ENCODE measurements at regions not wholly inside any gene's neighbourhood (a gene's known extent, or its start where the extent isn't known, plus 50 kb on each side); places are given as distances from the start of the nearest gene placed in this dataset.

GRCh38 chr4:23144707-23145106 lies 452.0 kb downstream of the GBA3 start:
- H3K79me2 ChIP-seq (ENCODE audit: insufficient read depth, low read length) = no peaks in the 10 kb centered on the region
- BruUV-seq (replicated peaks) = no TSS peak

GRCh38 chr4:23135792-23136645 lies 443.3 kb downstream of the GBA3 start:
- no peaks in the 10 kb centered on the region; a peak in 1 of 5 replicates for H3K27me3 ChIP-seq (ENCODE audit: control insufficient read depth in 1 of 2, insufficient read depth in 2 of 2, low read length in 2 of 2)
- ChIA-PET CTCF (ENCODE audit: low intra/inter-chr PET ratio, low total read pairs) (interaction anchor here (1.8 kb wide), 1 partner anchor 1283 kb away, joined by 8 read pairs; no protein-coding TSS in a partner anchor), POLR2A (no interaction called here)
- intact Hi-C loops (cut with micrococcal nuclease; ENCODE audit: unreplicated experiment) = loop anchor here (5.0 to 10.0 kb wide), 2 partner anchors 476 to 1279 kb away; no protein-coding TSS in a partner anchor
- H3K9me3 ChIP-seq (ENCODE audit: low read length) = no peaks in the 10 kb centered on the region
- H3K9ac ChIP-seq (ENCODE audit: insufficient read depth, low read depth, low read length) = no peak overlapping the region
- 50% methylated on average over 1 of the region's 1 CpG for WGBS (ENCODE audit: low lambda C conversion rate)
- no peaks in the 10 kb centered on the region for H3K36me3 ChIP-seq (replicated peaks in 1 of 2; ENCODE audit: control insufficient read depth in 1 of 2, insufficient read depth in 2 of 2, low read length in 2 of 2)
- BruUV-seq (replicated peaks) = no TSS peak
- no peak overlapping the region for H3K4me3 ChIP-seq (replicated peaks in 1 of 3; ENCODE audit: insufficient read depth in 1 of 3, low read depth in 2 of 3, low read length in 3 of 3)
- DNase-seq (ENCODE audit: low spot score) (peak; percentile 35), FAIRE-seq (no peak), ATAC-seq (peak; percentile 73)
- in situ Hi-C loops (cut with HindIII; ENCODE audit: extremely low pct_ligation_motif_present, low pct_unique_long_range_greater_than_20kb) = no loop called here
- H3K4me1 ChIP-seq (ENCODE audit: insufficient read depth, low read length) = no peaks in the 10 kb centered on the region
- H3K27ac ChIP-seq (ENCODE audit: extremely low read length, insufficient read depth, low read length) = no peak overlapping the region
- no peak overlapping the region for H3K4me2 ChIP-seq (ENCODE audit: low read depth, low read length)
- H2AFZ ChIP-seq (ENCODE audit: low read length) = no peak overlapping the region
- TF ChIP-seq SNRNP70 (IDR thresholded peaks at IDR 0.05; ENCODE audit: low read depth, low read length) (no peak), SMYD3 (CRISPR knock-in tag; IDR thresholded peaks at IDR 0.05) (no peak), ZNF564 (CRISPR knock-in tag; IDR thresholded peaks at IDR 0.05) (no peak), PAWR (CRISPR knock-in tag; IDR thresholded peaks at IDR 0.05; ENCODE audit: borderline replicate concordance) (no peak), STAG1 (CRISPR knock-in tag; IDR thresholded peaks at IDR 0.05) (peak; percentile 47), NKX3-1 (CRISPR knock-in tag; IDR thresholded peaks at IDR 0.05) (no peak), ZNF121 (CRISPR knock-in tag; IDR thresholded peaks at IDR 0.05) (no peak), CTCF (CRISPR knock-in tag; IDR thresholded peaks at IDR 0.05) (peak; percentile 60)
- no peaks in the 10 kb centered on the region for H4K20me1 ChIP-seq (ENCODE audit: insufficient read depth, low read length)
- no peaks in the 10 kb centered on the region for H3K79me2 ChIP-seq (ENCODE audit: insufficient read depth, low read length)

More at GRCh38 chr4:23144707-23145106, 452.0 kb downstream of the GBA3 start:
- POLR2A ChIA-PET = no interaction called here
- CTCF ChIA-PET (ENCODE audit: low intra/inter-chr PET ratio, low total read pairs) = no interaction called here
- in situ Hi-C loops (cut with HindIII; ENCODE audit: extremely low pct_ligation_motif_present, low pct_unique_long_range_greater_than_20kb) (no loop called here), intact Hi-C loops (cut with micrococcal nuclease; ENCODE audit: unreplicated experiment) (no loop called here)
- H3K9me3 ChIP-seq (ENCODE audit: low read length) = no peaks in the 10 kb centered on the region
- H4K20me1 ChIP-seq (ENCODE audit: insufficient read depth, low read length) = no peaks in the 10 kb centered on the region
- H3K4me2 ChIP-seq (ENCODE audit: low read depth, low read length) = no peak overlapping the region
- H3K27me3 ChIP-seq (ENCODE audit: control insufficient read depth in 1 of 2, insufficient read depth in 2 of 2, low read length in 2 of 2) = no peaks in the 10 kb centered on the region
- TF ChIP-seq U2AF2 (IDR thresholded peaks at IDR 0.05; ENCODE audit: low read depth, low read length) = no peak
- TF ChIP-seq HNRNPUL1 (IDR thresholded peaks at IDR 0.05; ENCODE audit: low read depth, low read length) = no peak
- no peak for TF ChIP-seq ZNF713 (CRISPR knock-in tag; IDR thresholded peaks at IDR 0.05)
- TF ChIP-seq ZNF780A (CRISPR knock-in tag; IDR thresholded peaks at IDR 0.05) = no peak
- no peak for TF ChIP-seq ETS1 (CRISPR knock-in tag; IDR thresholded peaks at IDR 0.05)
- no peak for TF ChIP-seq CBX5 (CRISPR knock-in tag; IDR thresholded peaks at IDR 0.05; ENCODE audit: borderline replicate concordance)
- no peaks in the 10 kb centered on the region for H3K4me1 ChIP-seq (ENCODE audit: insufficient read depth, low read length)
- no peak overlapping the region for H3K27ac ChIP-seq (ENCODE audit: extremely low read length, insufficient read depth, low read length)
- no peak overlapping the region for H3K9ac ChIP-seq (ENCODE audit: insufficient read depth, low read depth, low read length)
- H2AFZ ChIP-seq (ENCODE audit: low read length) = no peak overlapping the region
- no peak for DNase-seq (ENCODE audit: low spot score)
- H3K4me3 ChIP-seq (replicated peaks in 1 of 3; ENCODE audit: insufficient read depth in 1 of 3, low read depth in 2 of 3, low read length in 3 of 3) = no peak overlapping the region
- no peak for FAIRE-seq
- ATAC-seq = no peak
- H3K36me3 ChIP-seq (replicated peaks in 1 of 2; ENCODE audit: control insufficient read depth in 1 of 2, insufficient read depth in 2 of 2, low read length in 2 of 2) = no peaks in the 10 kb centered on the region

Measured in HepG2 (cell line).